ENCODE measurements at regions not wholly inside any gene's neighbourhood (a gene's known extent, or its start where the extent isn't known, plus 50 kb on each side); places are given as distances from the start of the nearest gene placed in this dataset.
A peak's percentile ranks its signal among the peaks of the same experiment; 100 is the strongest.

- no peaks in the 10 kb centered on the region for H3K4me1 ChIP-seq (ENCODE audit: control insufficient read depth, insufficient read depth, low read length)
- no peaks in the 10 kb centered on the region for H3K36me3 ChIP-seq (ENCODE audit: control insufficient read depth, insufficient read depth, low read length, severe bottlenecking)
- peaks cover 6% of the 10 kb centered on the region for H3K27me3 ChIP-seq (replicated peaks; ENCODE audit: control insufficient read depth, insufficient read depth, low read length)
- H3K9ac ChIP-seq (ENCODE audit: low read length) = no peak overlapping the region
- no peaks in the 10 kb centered on the region for H3K9me3 ChIP-seq (ENCODE audit: control insufficient read depth, low read length)
- no peak overlapping the region for H3K4me3 ChIP-seq (ENCODE audit: low read length)
- DNase-seq (ENCODE audit: low read depth) = peak; percentile 28
These were observed 55.6 kb upstream of the ACMSD start for GRCh38 chr2:134782792-134783191.

GRCh38 chr2:134783912-134784311 is 54.5 kb upstream of the ACMSD start:
- DNase-seq (ENCODE audit: low read depth) = no peak
- H3K4me3 ChIP-seq (ENCODE audit: low read length) = no peak overlapping the region
- no peaks in the 10 kb centered on the region for H3K4me1 ChIP-seq (ENCODE audit: control insufficient read depth, insufficient read depth, low read length)
- no peak overlapping the region for H3K9ac ChIP-seq (ENCODE audit: low read length)
- no peaks in the 10 kb centered on the region for H3K36me3 ChIP-seq (ENCODE audit: control insufficient read depth, insufficient read depth, low read length, severe bottlenecking)
- no peaks in the 10 kb centered on the region for H3K9me3 ChIP-seq (ENCODE audit: control insufficient read depth, low read length)
- H3K27me3 ChIP-seq (replicated peaks; ENCODE audit: control insufficient read depth, insufficient read depth, low read length) = peaks cover 6% of the 10 kb centered on the region

- Histone ChIP-seq H3K4me1 (ENCODE audit: control insufficient read depth, insufficient read depth, low read length) (no peaks in the 10 kb centered on the region), H3K9ac (ENCODE audit: low read length) (no peak overlapping the region), H3K4me3 (ENCODE audit: low read length) (no peak overlapping the region), H3K9me3 (ENCODE audit: control insufficient read depth, low read length) (no peaks in the 10 kb centered on the region), H3K27me3 (replicated peaks; ENCODE audit: control insufficient read depth, insufficient read depth, low read length) (no peaks in the 10 kb centered on the region), H3K36me3 (ENCODE audit: control insufficient read depth, insufficient read depth, low read length, severe bottlenecking) (no peaks in the 10 kb centered on the region)
- no peak for DNase-seq (ENCODE audit: low read depth)
These were observed 52.6 kb upstream of the ACMSD start for GRCh38 chr2:134785659-134786430.

GRCh38 chr2:134788417-134788816 is 50.0 kb upstream of the ACMSD start:
- no peak overlapping the region for H3K4me3 ChIP-seq (ENCODE audit: low read length)
- peaks cover 3% of the 10 kb centered on the region for H3K27me3 ChIP-seq (replicated peaks; ENCODE audit: control insufficient read depth, insufficient read depth, low read length)
- H3K9me3 ChIP-seq (ENCODE audit: control insufficient read depth, low read length) = no peaks in the 10 kb centered on the region
- no peak for DNase-seq (ENCODE audit: low read depth)
- no peaks in the 10 kb centered on the region for H3K4me1 ChIP-seq (ENCODE audit: control insufficient read depth, insufficient read depth, low read length)
- no peak overlapping the region for H3K9ac ChIP-seq (ENCODE audit: low read length)
- H3K36me3 ChIP-seq (ENCODE audit: control insufficient read depth, insufficient read depth, low read length, severe bottlenecking) = no peaks in the 10 kb centered on the region
